Endothelial cell of umbilical vein (primary cell): ENCODE measurements at regions not wholly inside any gene's neighbourhood (a gene's known extent, or its start where the extent isn't known, plus 50 kb on each side); places are given as distances from the start of the nearest gene placed in this dataset.

Experiments used
- BruUV-seq: library from RNA; stranded (reverse); fragments of 400-500 nt; replicated peaks from 2 replicates; lab custom pipeline; 2021; lab: Mats Ljungman, UMichigan
- CTCF ChIA-PET: fragments of 300-600, 350-600 bp; sonication (Branson Sonifier 250); formaldehyde crosslinking; loops from one replicate; lab custom pipeline; 2021; ENCODE audit warnings: antibody characterized with exemption, inconsistent platforms; lab: Charles Lee
- POLR2A ChIA-PET: fragments of 300-600, 350-600 bp; sonication (Branson Sonifier 250); formaldehyde crosslinking; loops from one replicate; lab custom pipeline; 2021; ENCODE audit warnings: antibody characterized with exemption, inconsistent platforms; lab: Charles Lee
- DNase-seq: peaks from one replicate; pipeline ENCODE4 v3.0.0-alpha.2; 2011; ENCODE audit warnings: low read depth, low spot score
- FAIRE-seq: peaks from 2 replicates; lab custom pipeline; 2011; peaks lifted over from hg19 to GRCh38; lab: Jason Lieb, UNC
- H2AFZ ChIP-seq: 2 replicates; pipeline ENCODE4 v1.6.0; 2012; ENCODE audit warnings: low read depth, low read length, control low read depth, inconsistent platforms
- H3K27ac ChIP-seq: 2 replicates; pipeline ENCODE4 v1.5.1; 2011; ENCODE audit warnings: low read depth, mild to moderate bottlenecking, control low read depth, low read length, moderate library complexity; ENCODE audit not compliant: insufficient read depth
- H3K27me3 ChIP-seq, 2 experiments: 2 replicates each; pipeline versions ENCODE4 v1.6.0 to v1.6.1; 2011; ENCODE audit warnings: low read length in 2 of 2, mixed read lengths in 1 of 2; ENCODE audit not compliant: control insufficient read depth in 2 of 2, insufficient read depth in 2 of 2
- H3K36me3 ChIP-seq, 2 experiments: 2 replicates in 1 of 2; 3 replicates in 1 of 2; pipeline ENCODE4 v1.5.1; 2011; ENCODE audit warnings: low read length in 2 of 2, mild to moderate bottlenecking in 1 of 2, moderate library complexity in 1 of 2; ENCODE audit not compliant: control insufficient read depth in 2 of 2, insufficient read depth in 2 of 2; ENCODE audit errors: extremely low read depth in 1 of 2
- H3K4me1 ChIP-seq: 3 replicates; pipeline ENCODE4 v1.5.1; 2011; ENCODE audit warnings: mild to moderate bottlenecking, low read length; ENCODE audit not compliant: control insufficient read depth, insufficient read depth; ENCODE audit errors: extremely low read depth
- H3K4me2 ChIP-seq: 2 replicates; pipeline ENCODE4 v1.6.1; 2011; ENCODE audit warnings: low read length, control low read depth, mixed read lengths; ENCODE audit not compliant: insufficient read depth
- H3K4me3 ChIP-seq, 3 experiments: fragments of 200-600 bp in 1 of 3; sonication (generic), shearing (Covaris generic) in 1 of 3; replicated peaks in 1 of 3; 2 replicates each; pipeline ENCODE4 v1.5.1; 2011 to 2016; ENCODE audit warnings: control low read depth in 3 of 3, low read length in 3 of 3, mild to moderate bottlenecking in 2 of 3, inconsistent platforms in 1 of 3, low read depth in 1 of 3, moderate library complexity in 1 of 3; ENCODE audit not compliant: insufficient read depth in 1 of 3
- H3K79me2 ChIP-seq: 2 replicates; pipeline ENCODE4 v1.6.0; 2012; ENCODE audit warnings: low read length, inconsistent platforms; ENCODE audit not compliant: control insufficient read depth, insufficient read depth
- H3K9ac ChIP-seq: replicated peaks from 2 replicates; pipeline ENCODE3; 2011; ENCODE audit warnings: low read length, control low read depth; ENCODE audit not compliant: insufficient read depth; ENCODE audit errors: extremely low read depth
- H3K9me1 ChIP-seq: replicated peaks from 3 replicates; pipeline ENCODE4 v1.6.0; 2011; ENCODE audit warnings: mild to moderate bottlenecking, low read length; ENCODE audit not compliant: control insufficient read depth, insufficient read depth; ENCODE audit errors: extremely low read depth
- H3K9me3 ChIP-seq: replicated peaks from 2 replicates; pipeline ENCODE4 v1.5.1; 2012; ENCODE audit warnings: low read length, inconsistent platforms; ENCODE audit not compliant: control insufficient read depth, insufficient read depth
- H4K20me1 ChIP-seq: replicated peaks from 2 replicates; pipeline ENCODE3; 2011; ENCODE audit warnings: mild to moderate bottlenecking, low read length; ENCODE audit not compliant: control insufficient read depth, insufficient read depth; ENCODE audit errors: extremely low read depth
- CTCF ChIP-seq, 2 donors: IDR thresholded peaks; 1 replicate in 1 of 2; 2 replicates in 1 of 2; pipeline ENCODE4 v1.5.1; 2011; ENCODE audit warnings: low read length in 2 of 2, mild to moderate bottlenecking in 2 of 2, moderate library complexity in 2 of 2, control low read depth in 1 of 2, inconsistent platforms in 1 of 2, low read depth in 1 of 2; ENCODE audit not compliant: insufficient read depth in 1 of 2; ENCODE audit errors: extremely low read depth in 1 of 2
- MYC ChIP-seq: IDR thresholded peaks from one replicate; pipeline ENCODE4 v1.6.1; 2011; ENCODE audit warnings: mild to moderate bottlenecking, low read depth, low read length
- dilution Hi-C: fragments of 300-500 bp; cut with MboI; formaldehyde crosslinking; loops from one replicate; pipeline ENCODE4 v1.15.0; 2019; ENCODE audit warnings: low sequenced_read_pairs; ENCODE audit not compliant: extremely low pct_ligation_motif_present
- intact Hi-C: fragments of 100-400 bp; cut with micrococcal nuclease; formaldehyde crosslinking; loops from one replicate; pipeline ENCODE4 v1.10.0; 2022

GRCh38 chr10:44792119-44792775 lies 118.9 kb upstream of the TMEM72 start:
- H3K9ac ChIP-seq = no peak overlapping the region
- H3K4me3 ChIP-seq = no peak overlapping the region
- CTCF ChIA-PET = no interaction called here
- dilution Hi-C loops = no loop called here
- H3K27me3 ChIP-seq = peaks cover 0 to 6% of the 10 kb centered on the region in 2 experiments
- no peak overlapping the region for H3K4me2 ChIP-seq
- no peak overlapping the region for H3K27ac ChIP-seq
- intact Hi-C loops = no loop called here
- no peaks in the 10 kb centered on the region for H3K4me1 ChIP-seq
- no peaks in the 10 kb centered on the region for H3K79me2 ChIP-seq
- no peak for TF ChIP-seq MYC
- FAIRE-seq (no peak), DNase-seq (no peak)
- no peaks in the 10 kb centered on the region for H4K20me1 ChIP-seq
- no peaks in the 10 kb centered on the region for H3K9me3 ChIP-seq
- H2AFZ ChIP-seq = no peak overlapping the region
- no peaks in the 10 kb centered on the region for H3K36me3 ChIP-seq
- POLR2A ChIA-PET = no interaction called here
- BruUV-seq = no TSS peak
- H3K9me1 ChIP-seq = no peaks in the 10 kb centered on the region

GRCh38 chr10:44799966-44800365 lies 111.2 kb upstream of the TMEM72 start:
- H4K20me1 ChIP-seq = no peaks in the 10 kb centered on the region
- no peak overlapping the region for H3K4me3 ChIP-seq
- no peak for DNase-seq
- no peaks in the 10 kb centered on the region for H3K9me1 ChIP-seq
- H2AFZ ChIP-seq = no peak overlapping the region
- peaks cover 22% of the 10 kb centered on the region for H3K4me1 ChIP-seq
- no peak for TF ChIP-seq CTCF (IDR thresholded peaks at IDR 0.05; ENCODE audit: extremely low read depth in 1 of 2, insufficient read depth in 1 of 2, low read depth in 1 of 2, low read length in 2 of 2)
- H3K79me2 ChIP-seq = no peaks in the 10 kb centered on the region
- ChIA-PET POLR2A (no interaction called here), CTCF (no interaction called here)
- no peak for FAIRE-seq
- no peaks in the 10 kb centered on the region for H3K36me3 ChIP-seq
- no peak overlapping the region for H3K9ac ChIP-seq
- H3K27me3 ChIP-seq = no peaks in the 10 kb centered on the region
- dilution Hi-C loops = no loop called here
- no peak overlapping the region for H3K4me2 ChIP-seq
- no peak overlapping the region for H3K27ac ChIP-seq
- intact Hi-C loops = loop anchor here (5.0 kb wide), 1 partner anchor 622 kb away; no protein-coding TSS in a partner anchor
- no TSS peak for BruUV-seq
- no peaks in the 10 kb centered on the region for H3K9me3 ChIP-seq
